ENCODE measurements at regions not wholly inside any gene's neighbourhood (a gene's known extent, or its start where the extent isn't known, plus 50 kb on each side); places are given as distances from the start of the nearest gene placed in this dataset.

DNA sequence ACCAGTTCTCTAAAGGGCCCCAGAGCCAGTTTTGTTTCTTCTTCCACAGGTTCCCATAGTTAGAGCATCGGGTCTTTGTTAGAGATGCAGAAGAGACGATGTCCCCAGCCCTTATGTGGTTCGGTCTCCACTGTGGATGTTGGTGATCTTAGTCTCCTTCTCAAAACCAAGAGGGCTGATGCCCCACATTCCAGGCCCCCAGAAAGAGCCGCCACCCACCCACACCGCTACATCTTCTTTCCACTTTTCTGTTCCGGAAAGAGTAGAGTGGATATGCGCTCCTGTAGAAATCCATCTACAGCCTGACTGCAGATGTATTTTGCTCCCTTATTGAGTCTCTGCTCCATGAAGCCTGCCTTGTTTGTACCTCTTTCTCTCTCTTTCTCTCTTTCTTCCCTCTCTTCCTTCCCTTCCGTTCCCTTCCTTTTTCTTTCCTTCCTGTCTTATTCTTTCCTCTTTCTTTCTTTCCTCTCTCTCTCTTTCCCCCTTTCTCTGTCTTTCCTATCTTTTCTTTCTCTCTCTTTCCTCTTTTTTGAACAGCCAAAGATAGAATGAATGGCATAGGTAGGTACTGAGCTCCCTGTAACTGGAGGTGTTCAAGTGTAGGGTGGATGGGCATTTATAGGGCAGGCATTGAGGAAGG lies 224.3 kb downstream of the SEC14L1 start:
- ChIA-PET CTCF (interaction anchor here (0.9 kb wide), 2 partner anchors 34 to 65 kb away, joined by 3 read pairs; no protein-coding TSS in a partner anchor), POLR2A (interaction anchor here (2.1 kb wide), 1 partner anchor 65 kb away, joined by 8 read pairs; no protein-coding TSS in a partner anchor)
- Histone ChIP-seq H3K9me3 (ENCODE audit: control insufficient read depth, insufficient read depth, low read length) (no peaks in the 10 kb centered on the region), H3K27ac (ENCODE audit: low read depth, low read length) (peak overlapping the region; percentile 96), H3K4me3 (ENCODE audit: low read depth, low read length) (no peak overlapping the region), H3K27me3 (ENCODE audit: control insufficient read depth, insufficient read depth, low read length) (no peaks in the 10 kb centered on the region)
- TF ChIP-seq, protein P1, sequence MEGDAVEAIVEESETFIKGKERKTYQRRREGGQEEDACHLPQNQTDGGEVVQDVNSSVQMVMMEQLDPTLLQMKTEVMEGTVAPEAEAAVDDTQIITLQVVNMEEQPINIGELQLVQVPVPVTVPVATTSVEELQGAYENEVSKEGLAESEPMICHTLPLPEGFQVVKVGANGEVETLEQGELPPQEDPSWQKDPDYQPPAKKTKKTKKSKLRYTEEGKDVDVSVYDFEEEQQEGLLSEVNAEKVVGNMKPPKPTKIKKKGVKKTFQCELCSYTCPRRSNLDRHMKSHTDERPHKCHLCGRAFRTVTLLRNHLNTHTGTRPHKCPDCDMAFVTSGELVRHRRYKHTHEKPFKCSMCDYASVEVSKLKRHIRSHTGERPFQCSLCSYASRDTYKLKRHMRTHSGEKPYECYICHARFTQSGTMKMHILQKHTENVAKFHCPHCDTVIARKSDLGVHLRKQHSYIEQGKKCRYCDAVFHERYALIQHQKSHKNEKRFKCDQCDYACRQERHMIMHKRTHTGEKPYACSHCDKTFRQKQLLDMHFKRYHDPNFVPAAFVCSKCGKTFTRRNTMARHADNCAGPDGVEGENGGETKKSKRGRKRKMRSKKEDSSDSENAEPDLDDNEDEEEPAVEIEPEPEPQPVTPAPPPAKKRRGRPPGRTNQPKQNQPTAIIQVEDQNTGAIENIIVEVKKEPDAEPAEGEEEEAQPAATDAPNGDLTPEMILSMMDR (IDR thresholded peaks at IDR 0.05; ENCODE audit: low read depth, low read length): no peak
- DNase-seq (ENCODE audit: low read depth, low spot score): no peak

DNA sequence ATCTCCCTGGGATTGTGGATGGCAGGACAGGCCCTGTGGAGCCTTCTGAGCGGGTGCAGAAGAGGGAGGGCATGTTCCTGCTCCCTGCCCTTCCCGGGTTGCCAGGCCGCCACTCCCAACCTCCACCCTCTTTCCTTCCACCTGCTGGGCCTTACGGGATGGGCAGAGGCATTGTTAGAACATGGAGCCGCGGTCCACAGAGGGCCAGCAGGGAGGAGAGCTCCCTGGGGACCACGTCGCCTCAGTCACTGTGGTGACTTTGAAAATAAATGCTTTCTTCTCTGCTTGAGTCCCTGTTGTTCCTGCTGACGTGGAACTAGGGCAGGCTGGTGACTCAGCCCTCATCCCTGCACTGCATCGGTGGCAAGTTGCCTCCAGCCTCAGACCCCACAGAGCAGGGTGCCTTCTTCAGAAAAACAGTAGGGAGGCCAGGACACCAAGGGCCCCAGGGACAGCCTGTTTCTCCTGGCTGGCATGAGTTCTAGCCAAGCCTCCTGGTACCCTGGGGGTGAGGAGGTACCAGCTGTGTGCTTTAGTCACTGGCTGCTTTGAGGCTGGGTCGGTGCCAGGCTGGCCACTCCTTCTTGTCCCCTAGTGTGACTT lies 224.9 kb downstream of the SEC14L1 start:
- H3K4me3 ChIP-seq (ENCODE audit: low read depth, low read length): no peak overlapping the region
- H3K27ac ChIP-seq (ENCODE audit: low read depth, low read length): peak overlapping the region; percentile 96
- H3K27me3 ChIP-seq (ENCODE audit: control insufficient read depth, insufficient read depth, low read length): no peaks in the 10 kb centered on the region
- TF ChIP-seq, protein P1 (IDR thresholded peaks at IDR 0.05; ENCODE audit: low read depth, low read length): no peak
- no peaks in the 10 kb centered on the region for H3K9me3 ChIP-seq (ENCODE audit: control insufficient read depth, insufficient read depth, low read length)
- ChIA-PET POLR2A (interaction anchor here (1.7 to 2.1 kb wide), 2 partner anchors 11 to 65 kb away, joined by 8 to 10 read pairs; no protein-coding TSS in a partner anchor), CTCF (interaction anchor here (0.9 kb wide), 2 partner anchors 35 to 64 kb away, joined by 3 read pairs; no protein-coding TSS in a partner anchor)
- DNase-seq (ENCODE audit: low read depth, low spot score): peak; percentile 66

DNA sequence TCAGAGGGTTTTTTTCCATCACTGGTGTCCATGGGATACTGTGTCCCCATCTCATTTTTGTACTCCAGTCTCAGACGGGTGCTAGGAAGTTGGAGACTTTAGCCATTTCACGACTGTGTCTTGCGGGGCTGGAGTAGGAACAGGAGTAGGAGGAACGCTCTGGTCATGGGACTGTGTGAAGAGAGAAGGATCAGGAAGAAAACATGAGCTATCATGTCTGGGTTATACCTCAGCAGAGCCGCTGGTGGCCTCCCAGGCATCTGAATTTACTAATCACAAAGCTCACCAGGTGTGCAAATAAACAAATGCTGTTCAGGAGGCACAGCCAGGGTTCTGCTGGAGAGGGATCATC lies 225.4 kb downstream of the SEC14L1 start:
- ChIA-PET CTCF (interaction anchor here (0.9 kb wide), 1 partner anchor 63 kb away, joined by 3 read pairs; no protein-coding TSS in a partner anchor), POLR2A (interaction anchor here (0.6 to 2.1 kb wide), 4 partner anchors 11 to 151 kb away, joined by 3 to 10 read pairs (median 6); no protein-coding TSS in a partner anchor)
- Histone ChIP-seq H3K9me3 (ENCODE audit: control insufficient read depth, insufficient read depth, low read length) (no peaks in the 10 kb centered on the region), H3K4me3 (ENCODE audit: low read depth, low read length) (no peak overlapping the region), H3K27me3 (ENCODE audit: control insufficient read depth, insufficient read depth, low read length) (no peaks in the 10 kb centered on the region), H3K27ac (ENCODE audit: low read depth, low read length) (peak overlapping the region; percentile 96)
- TF ChIP-seq, protein P1 (IDR thresholded peaks at IDR 0.05; ENCODE audit: low read depth, low read length): no peak
- no peak for DNase-seq (ENCODE audit: low read depth, low spot score)

DNA sequence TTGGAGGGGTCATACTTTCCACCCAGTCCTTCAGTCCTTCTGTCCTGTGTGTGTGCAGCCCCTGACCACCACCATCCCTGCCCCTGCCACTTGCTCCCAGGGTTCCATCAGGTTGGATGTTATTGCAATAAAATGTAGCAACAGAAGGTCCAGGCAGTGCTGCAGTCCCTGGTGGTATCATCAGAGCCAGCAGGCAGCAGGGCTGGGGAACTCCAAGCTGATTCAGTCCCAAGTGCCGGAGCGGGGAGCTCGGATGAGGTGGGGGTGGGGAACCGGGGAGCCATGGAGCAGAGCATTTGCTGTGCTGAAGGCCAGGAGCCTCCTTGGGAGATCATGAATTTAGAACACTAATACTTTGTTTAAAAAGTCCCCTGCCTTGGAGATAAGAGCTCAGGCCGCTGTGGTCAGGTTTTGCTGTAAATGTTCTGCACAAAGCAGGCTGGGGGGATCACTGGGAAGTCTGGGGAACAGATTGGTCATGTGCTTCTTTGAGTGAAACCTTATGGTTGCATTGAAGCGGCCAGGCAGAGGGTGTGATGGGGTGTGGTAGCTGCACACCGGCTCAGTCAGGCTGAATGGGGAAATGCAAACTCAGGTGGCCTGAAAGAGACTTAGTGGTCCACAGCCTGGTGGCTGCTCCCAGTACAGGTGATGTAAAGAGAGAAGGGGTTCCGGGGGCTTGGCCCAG lies 225.9 kb downstream of the SEC14L1 start:
- ChIA-PET POLR2A (interaction anchor here (0.6 to 2.1 kb wide), 6 partner anchors 12 to 152 kb away, joined by 3 to 10 read pairs (median 4); no protein-coding TSS in a partner anchor), CTCF (interaction anchor here (0.6 kb wide), 1 partner anchor 63 kb away, joined by 3 read pairs; no protein-coding TSS in a partner anchor)
- Histone ChIP-seq H3K9me3 (ENCODE audit: control insufficient read depth, insufficient read depth, low read length) (no peaks in the 10 kb centered on the region), H3K27ac (ENCODE audit: low read depth, low read length) (peak overlapping the region; percentile 96), H3K27me3 (ENCODE audit: control insufficient read depth, insufficient read depth, low read length) (no peaks in the 10 kb centered on the region), H3K4me3 (ENCODE audit: low read depth, low read length) (no peak overlapping the region)
- TF ChIP-seq, protein P1 (IDR thresholded peaks at IDR 0.05; ENCODE audit: low read depth, low read length): peak; percentile 34
- no peak for DNase-seq (ENCODE audit: low read depth, low spot score)
